ENCODE measurements at regions not wholly inside any gene's neighbourhood (a gene's known extent, or its start where the extent isn't known, plus 50 kb on each side); places are given as distances from the start of the nearest gene placed in this dataset.

DNA sequence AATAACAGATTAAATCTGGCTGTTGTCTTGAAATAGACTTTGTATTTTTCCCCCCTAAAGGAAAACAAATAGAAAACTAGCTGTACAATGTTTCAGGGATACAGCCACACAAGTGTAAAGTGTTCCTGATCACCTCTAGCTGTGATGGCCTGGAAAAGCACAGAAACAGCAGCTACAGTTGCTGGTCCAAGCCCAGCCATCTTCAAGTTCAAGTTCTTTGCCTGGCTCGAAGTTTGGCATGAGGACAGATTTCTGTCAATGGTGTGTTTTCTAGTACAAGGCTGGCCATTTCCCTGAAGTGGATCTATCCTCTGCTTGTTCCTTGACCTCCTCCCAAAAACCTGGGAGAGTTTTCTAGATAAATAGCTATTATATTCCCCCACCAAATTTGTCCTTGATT is 272.2 kb upstream of the ADRA1B start:
- TF ChIP-seq, protein P1, sequence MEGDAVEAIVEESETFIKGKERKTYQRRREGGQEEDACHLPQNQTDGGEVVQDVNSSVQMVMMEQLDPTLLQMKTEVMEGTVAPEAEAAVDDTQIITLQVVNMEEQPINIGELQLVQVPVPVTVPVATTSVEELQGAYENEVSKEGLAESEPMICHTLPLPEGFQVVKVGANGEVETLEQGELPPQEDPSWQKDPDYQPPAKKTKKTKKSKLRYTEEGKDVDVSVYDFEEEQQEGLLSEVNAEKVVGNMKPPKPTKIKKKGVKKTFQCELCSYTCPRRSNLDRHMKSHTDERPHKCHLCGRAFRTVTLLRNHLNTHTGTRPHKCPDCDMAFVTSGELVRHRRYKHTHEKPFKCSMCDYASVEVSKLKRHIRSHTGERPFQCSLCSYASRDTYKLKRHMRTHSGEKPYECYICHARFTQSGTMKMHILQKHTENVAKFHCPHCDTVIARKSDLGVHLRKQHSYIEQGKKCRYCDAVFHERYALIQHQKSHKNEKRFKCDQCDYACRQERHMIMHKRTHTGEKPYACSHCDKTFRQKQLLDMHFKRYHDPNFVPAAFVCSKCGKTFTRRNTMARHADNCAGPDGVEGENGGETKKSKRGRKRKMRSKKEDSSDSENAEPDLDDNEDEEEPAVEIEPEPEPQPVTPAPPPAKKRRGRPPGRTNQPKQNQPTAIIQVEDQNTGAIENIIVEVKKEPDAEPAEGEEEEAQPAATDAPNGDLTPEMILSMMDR (IDR thresholded peaks at IDR 0.05): no peak
- no peaks in the 10 kb centered on the region for H3K9me3 ChIP-seq
- no peaks in the 10 kb centered on the region for H3K36me3 ChIP-seq
- no peak overlapping the region for H3K27ac ChIP-seq
- no peaks in the 10 kb centered on the region for H3K27me3 ChIP-seq
- H3K4me3 ChIP-seq (ENCODE audit: low read depth in 1 of 2, low read length in 1 of 2): no peak overlapping the region
- no peaks in the 10 kb centered on the region for H3K4me1 ChIP-seq (ENCODE audit: control insufficient read depth in 1 of 2, insufficient read depth in 1 of 2, low read depth in 1 of 2, low read length in 1 of 2)

DNA sequence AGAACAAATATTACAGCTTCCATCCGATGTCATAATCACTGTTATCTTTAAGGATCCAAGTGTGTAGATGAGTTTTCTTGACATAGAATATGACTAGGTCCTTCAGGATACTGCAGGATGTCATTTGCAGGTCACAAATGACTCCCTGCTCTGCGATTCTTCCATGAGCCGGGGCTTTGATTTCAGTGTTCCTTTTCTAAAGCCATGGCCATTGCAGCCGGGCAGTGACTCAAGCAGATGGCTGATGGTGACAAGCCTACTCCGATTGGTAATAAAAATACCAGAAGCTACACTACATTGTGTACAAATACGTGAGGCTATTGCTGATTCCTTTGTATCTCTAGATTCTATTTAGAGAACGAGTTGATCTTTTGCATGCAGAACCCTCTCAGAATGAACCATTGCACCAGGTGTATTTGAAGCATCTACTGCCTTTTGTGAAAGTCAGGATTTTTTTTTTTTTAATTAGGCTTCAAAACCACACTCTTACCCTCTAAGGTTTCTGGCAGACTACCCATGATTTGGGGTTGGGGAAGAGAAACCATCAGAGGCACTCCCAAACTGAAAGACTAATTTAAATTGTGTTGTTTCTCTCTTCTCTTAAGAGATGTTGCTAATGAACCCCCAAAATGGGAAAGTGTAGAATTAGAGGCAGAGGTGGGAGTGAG is 271.0 kb upstream of the ADRA1B start:
- no peaks in the 10 kb centered on the region for H3K27me3 ChIP-seq
- no peak overlapping the region for H3K27ac ChIP-seq
- H3K36me3 ChIP-seq: no peaks in the 10 kb centered on the region
- no peaks in the 10 kb centered on the region for H3K9me3 ChIP-seq
- no peaks in the 10 kb centered on the region for H3K4me1 ChIP-seq (ENCODE audit: control insufficient read depth in 1 of 2, insufficient read depth in 1 of 2, low read depth in 1 of 2, low read length in 1 of 2)
- TF ChIP-seq, protein P1 (IDR thresholded peaks at IDR 0.05): no peak
- H3K4me3 ChIP-seq (ENCODE audit: low read depth in 1 of 2, low read length in 1 of 2): no peak overlapping the region

DNA sequence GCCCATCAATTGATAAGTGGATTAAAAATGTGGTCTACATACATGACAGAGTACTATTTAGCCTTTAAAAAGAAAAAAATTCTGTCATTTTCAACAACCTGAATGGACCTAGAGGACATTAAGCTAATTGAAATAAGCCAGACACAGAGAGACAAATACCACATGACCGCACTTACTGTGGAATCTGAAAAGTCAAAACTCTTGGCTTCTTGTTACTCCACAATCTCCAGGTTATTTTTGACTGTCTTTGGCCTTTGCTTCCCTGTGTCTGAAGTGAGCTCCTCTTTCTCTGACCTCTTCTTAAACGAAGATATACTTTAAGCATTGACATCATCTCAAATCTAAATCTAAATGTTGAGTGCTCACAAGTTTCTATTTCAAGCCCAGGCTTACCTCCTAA is 265.5 kb upstream of the ADRA1B start:
- Histone ChIP-seq H3K27me3 (no peaks in the 10 kb centered on the region), H3K36me3 (no peaks in the 10 kb centered on the region), H3K4me1 (ENCODE audit: control insufficient read depth in 1 of 2, insufficient read depth in 1 of 2, low read depth in 1 of 2, low read length in 1 of 2) (no peaks in the 10 kb centered on the region), H3K27ac (no peak overlapping the region), H3K4me3 (ENCODE audit: low read depth in 1 of 2, low read length in 1 of 2) (no peak overlapping the region), H3K9me3 (no peaks in the 10 kb centered on the region)
- TF ChIP-seq, protein P1 (IDR thresholded peaks at IDR 0.05): no peak

DNA sequence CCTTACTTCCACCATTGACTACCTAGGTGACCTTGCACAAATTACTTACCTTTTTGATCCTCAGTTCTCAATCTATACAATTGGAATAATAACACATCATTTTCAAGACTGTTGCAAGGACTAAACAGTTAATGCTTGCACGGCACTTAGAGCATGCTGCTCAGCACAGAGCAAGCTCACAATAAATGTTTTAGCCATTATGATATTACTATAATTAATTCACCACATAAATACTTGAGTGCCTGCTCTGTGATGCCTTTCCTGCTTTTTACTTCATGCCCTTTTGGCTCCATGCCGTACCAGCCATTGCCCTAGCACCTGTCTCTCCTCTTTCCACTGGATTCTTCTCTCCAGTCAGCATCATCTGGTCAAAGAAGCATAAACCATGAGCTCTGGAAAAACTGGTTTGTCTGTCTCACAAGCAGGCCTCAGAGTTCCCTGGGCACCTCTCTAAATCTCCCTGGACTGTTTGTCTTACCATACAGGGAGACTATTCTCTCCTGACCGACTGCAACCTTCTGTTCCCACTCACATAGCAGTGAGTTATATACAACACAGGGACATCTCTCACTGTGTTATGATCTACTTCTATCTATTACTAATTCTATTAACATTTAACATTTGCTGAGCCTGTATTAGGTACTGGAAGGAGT is 260.4 kb upstream of the ADRA1B start:
- Histone ChIP-seq H3K9me3 (no peaks in the 10 kb centered on the region), H3K27ac (no peak overlapping the region), H3K36me3 (no peaks in the 10 kb centered on the region), H3K27me3 (no peaks in the 10 kb centered on the region), H3K4me3 (ENCODE audit: low read depth in 1 of 2, low read length in 1 of 2) (no peak overlapping the region), H3K4me1 (ENCODE audit: control insufficient read depth in 1 of 2, insufficient read depth in 1 of 2, low read depth in 1 of 2, low read length in 1 of 2) (no peaks in the 10 kb centered on the region)
- TF ChIP-seq, protein P1 (IDR thresholded peaks at IDR 0.05): no peak

DNA sequence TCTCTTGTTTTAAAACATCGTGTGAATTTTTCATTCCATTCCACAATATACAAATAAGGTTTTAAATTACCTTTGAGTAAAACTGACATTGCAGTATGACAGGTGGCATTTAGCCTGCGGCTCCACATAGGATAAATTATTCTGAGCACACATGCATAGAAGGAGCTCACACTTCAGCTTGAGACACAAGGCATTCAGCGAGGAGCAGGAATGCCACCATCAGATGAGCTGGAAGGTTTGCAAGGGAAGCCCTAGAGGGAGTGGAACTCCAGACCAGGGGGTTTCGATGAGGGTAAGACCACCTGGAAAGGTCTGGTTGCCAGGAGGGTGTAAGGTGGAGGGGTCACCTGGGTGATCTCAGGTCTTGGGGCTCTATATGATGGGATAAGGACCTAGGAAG is 259.0 kb upstream of the ADRA1B start:
- H3K4me1 ChIP-seq (ENCODE audit: control insufficient read depth in 1 of 2, insufficient read depth in 1 of 2, low read depth in 1 of 2, low read length in 1 of 2): no peaks in the 10 kb centered on the region
- no peaks in the 10 kb centered on the region for H3K27me3 ChIP-seq
- TF ChIP-seq, protein P1 (IDR thresholded peaks at IDR 0.05): no peak
- H3K4me3 ChIP-seq (ENCODE audit: low read depth in 1 of 2, low read length in 1 of 2): no peak overlapping the region
- H3K9me3 ChIP-seq: no peaks in the 10 kb centered on the region
- H3K27ac ChIP-seq: no peak overlapping the region
- H3K36me3 ChIP-seq: no peaks in the 10 kb centered on the region
